OCI-LY3 (cell line): ENCODE measurements at regions not wholly inside any gene's neighbourhood (a gene's known extent, or its start where the extent isn't known, plus 50 kb on each side); places are given as distances from the start of the nearest gene placed in this dataset.

Experiments
- H2AFZ ChIP-seq: fragments of 200-600, 300-600 bp; shearing (Covaris generic); 2 replicates; pipeline ENCODE4 v1.6.0; 2014; ENCODE audit warnings: antibody characterized with exemption, low read depth, low read length
- H3K27ac ChIP-seq: fragments of 200-600, 300-600 bp; sonication (generic); 2 replicates; pipeline ENCODE4 v1.5.1; 2014; ENCODE audit warnings: mild to moderate bottlenecking, low read length, moderate library complexity, mixed read lengths
- H3K27me3 ChIP-seq: fragments of 200-600, 300-600 bp; sonication (generic); 2 replicates; pipeline ENCODE4 v1.6.1; 2014; ENCODE audit warnings: low read depth, low read length, mixed read lengths
- H3K36me3 ChIP-seq: fragments of 200-600, 300-600 bp; sonication (generic); replicated peaks from 2 replicates; pipeline ENCODE3; 2014; ENCODE audit warnings: low read depth, low read length, mixed read lengths
- H3K4me1 ChIP-seq: fragments of 300-600, 200-600 bp; sonication (generic); 2 replicates; pipeline ENCODE4 v1.6.1; 2014; ENCODE audit warnings: low read length, mixed read lengths
- H3K4me2 ChIP-seq: fragments of 200-600, 300-600 bp; sonication (generic); 2 replicates; pipeline ENCODE4 v1.6.1; 2014; ENCODE audit warnings: low read length, mixed read lengths
- H3K4me3 ChIP-seq: fragments of 300-600, 200-600 bp; sonication (generic); 2 replicates; pipeline ENCODE4 v1.5.1; 2014; ENCODE audit warnings: antibody characterized with exemption, mild to moderate bottlenecking, low read length, moderate library complexity
- H3K79me2 ChIP-seq: fragments of 300-600, 200-600 bp; shearing (Covaris generic); 2 replicates; pipeline ENCODE4 v1.6.1; 2014; ENCODE audit warnings: mild to moderate bottlenecking, low read length, mixed read lengths
- H3K9ac ChIP-seq: fragments of 300-600, 200-600 bp; shearing (Covaris generic); 2 replicates; pipeline ENCODE4 v1.6.0; 2014; ENCODE audit warnings: mild to moderate bottlenecking, low read length, moderate library complexity
- H3K9me3 ChIP-seq: fragments of 200-600, 300-600 bp; shearing (Covaris generic); 2 replicates; pipeline ENCODE4 v1.6.1; 2014; ENCODE audit warnings: low read length, mixed read lengths; ENCODE audit not compliant: insufficient read depth
- H4K20me1 ChIP-seq: fragments of 200-600, 300-600 bp; sonication (generic); 2 replicates; pipeline ENCODE4 v1.6.1; 2016; ENCODE audit warnings: low read length, mixed read lengths; ENCODE audit not compliant: insufficient read depth
- CTCF ChIP-seq: fragments of 200-600, 300-600 bp; sonication (generic); IDR thresholded peaks from 2 replicates; pipeline ENCODE4 v1.5.1; 2014; ENCODE audit warnings: antibody characterized with exemption, low read length, low read depth
- EZH2phosphoT487 ChIP-seq: fragments of 200-600 bp; shearing (Covaris generic); IDR thresholded peaks from 2 replicates; pipeline ENCODE4 v1.6.1; 2018; ENCODE audit warnings: antibody characterized with exemption, mixed run types, low read depth

DNA sequence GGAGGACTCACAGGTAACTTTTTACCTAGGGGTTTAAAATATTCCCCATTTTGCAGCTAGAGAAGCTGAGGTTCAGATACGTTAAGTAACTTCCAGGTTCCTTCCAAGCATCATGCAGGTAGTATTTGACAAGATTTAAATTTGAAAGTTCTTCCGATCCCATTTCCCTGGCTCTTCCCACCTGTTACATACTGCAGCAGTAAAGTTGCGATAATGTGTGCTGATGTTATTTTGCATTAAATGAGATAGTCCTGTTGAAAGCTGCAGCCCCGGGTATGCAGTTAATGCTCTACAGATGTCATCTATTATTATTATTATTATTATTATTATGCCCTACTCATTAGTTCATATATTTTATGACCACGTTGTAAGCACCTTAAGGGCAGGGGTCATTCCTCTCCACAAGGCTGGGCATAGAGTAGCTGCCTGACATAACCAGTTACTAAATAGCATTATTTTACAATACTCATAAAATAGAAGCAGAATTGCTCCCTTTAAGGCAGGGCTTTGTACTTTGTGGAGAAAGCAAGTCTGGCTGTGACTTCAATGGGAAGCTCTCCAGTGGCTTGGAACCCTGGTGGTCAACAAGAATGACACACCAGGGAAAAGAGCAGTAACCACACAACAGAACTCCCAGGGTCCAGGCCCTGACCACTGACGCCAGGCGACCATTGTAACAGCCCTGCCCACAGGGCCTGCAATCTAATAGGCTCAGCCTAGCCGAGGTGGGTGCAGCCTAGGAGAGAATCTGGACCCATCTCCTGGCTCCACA is 90.8 kb upstream of the CALM2 start:
- H3K36me3 ChIP-seq, result no peaks in the 10 kb centered on the region
- H3K4me3 ChIP-seq, result no peak overlapping the region
- no peak overlapping the region for H3K9ac ChIP-seq
- H3K4me1 ChIP-seq, result peaks cover 4% of the 10 kb centered on the region; the same call in 1 of the 2 replicates
- no peaks in the 10 kb centered on the region for H3K79me2 ChIP-seq
- no peak overlapping the region for H2AFZ ChIP-seq
- H3K27ac ChIP-seq, result no peak overlapping the region
- H3K4me2 ChIP-seq, result no peak overlapping the region
- H3K27me3 ChIP-seq, result no peaks in the 10 kb centered on the region
- H3K9me3 ChIP-seq, result no peaks in the 10 kb centered on the region
- TF ChIP-seq EZH2phosphoT487 (no peak), CTCF (no peak)
- H4K20me1 ChIP-seq, result no peaks in the 10 kb centered on the region

- H4K20me1 ChIP-seq, result no peaks in the 10 kb centered on the region
- no peaks in the 10 kb centered on the region for H3K9me3 ChIP-seq
- H3K27me3 ChIP-seq, result no peaks in the 10 kb centered on the region
- TF ChIP-seq EZH2phosphoT487 (no peak), CTCF (no peak)
- H3K27ac ChIP-seq, result no peak overlapping the region
- H2AFZ ChIP-seq, result no peak overlapping the region
- no peak overlapping the region for H3K4me3 ChIP-seq
- no peaks in the 10 kb centered on the region for H3K79me2 ChIP-seq
- H3K4me2 ChIP-seq, result no peak overlapping the region
- no peaks in the 10 kb centered on the region for H3K36me3 ChIP-seq
- no peak overlapping the region for H3K9ac ChIP-seq
- no peaks in the 10 kb centered on the region for H3K4me1 ChIP-seq
Measured at GRCh38 chr2:47265751-47266231, 89.5 kb upstream of the CALM2 start.

GRCh38 chr2:47265158-47265557 is 88.8 kb upstream of the CALM2 start:
- Histone ChIP-seq H2AFZ (no peak overlapping the region), H3K27ac (no peak overlapping the region), H3K9ac (no peak overlapping the region), H3K4me2 (no peak overlapping the region), H3K4me3 (no peak overlapping the region), H3K9me3 (no peaks in the 10 kb centered on the region), H3K27me3 (no peaks in the 10 kb centered on the region), H3K4me1 (no peaks in the 10 kb centered on the region), H3K79me2 (no peaks in the 10 kb centered on the region), H3K36me3 (no peaks in the 10 kb centered on the region), H4K20me1 (no peaks in the 10 kb centered on the region)
- TF ChIP-seq EZH2phosphoT487 (no peak), CTCF (no peak)

DNA sequence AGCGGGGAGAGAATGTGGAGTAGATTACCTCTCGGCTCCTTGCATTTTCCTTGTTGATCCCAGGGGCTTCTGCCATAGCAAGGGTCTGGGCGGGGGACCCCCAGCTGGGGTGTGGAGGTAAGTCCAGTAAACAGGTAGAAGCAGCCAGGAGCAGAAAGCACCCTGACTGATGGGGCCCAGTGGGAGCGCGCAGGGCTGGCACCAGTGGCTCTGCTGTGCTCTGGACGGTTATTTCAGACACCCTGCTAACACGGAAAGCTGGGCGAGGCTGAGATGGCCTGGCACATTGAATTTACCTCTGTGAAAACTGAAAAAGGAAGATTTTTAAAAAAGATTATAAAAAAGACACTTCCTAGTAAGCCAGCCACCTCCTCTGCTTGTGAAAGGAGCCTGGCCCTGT is 88.4 kb upstream of the CALM2 start:
- H3K9me3 ChIP-seq, result no peaks in the 10 kb centered on the region
- no peak overlapping the region for H3K27ac ChIP-seq
- no peak overlapping the region for H3K4me3 ChIP-seq
- H3K36me3 ChIP-seq, result no peaks in the 10 kb centered on the region
- no peak for TF ChIP-seq CTCF
- no peak for TF ChIP-seq EZH2phosphoT487
- H3K9ac ChIP-seq, result no peak overlapping the region
- H3K4me1 ChIP-seq, result no peaks in the 10 kb centered on the region
- no peaks in the 10 kb centered on the region for H4K20me1 ChIP-seq
- H3K79me2 ChIP-seq, result no peaks in the 10 kb centered on the region
- no peak overlapping the region for H3K4me2 ChIP-seq
- H2AFZ ChIP-seq, result no peak overlapping the region
- no peaks in the 10 kb centered on the region for H3K27me3 ChIP-seq
